Peyer's patch (tissue), 4 donors: ENCODE measurements at regions not wholly inside any gene's neighbourhood (a gene's known extent, or its start where the extent isn't known, plus 50 kb on each side); places are given as distances from the start of the nearest gene placed in this dataset.
A peak's percentile ranks its signal among the peaks of the same experiment; 100 is the strongest.

Experiments
- DNase-seq, 3 donors: peaks; one replicate each; pipeline ENCODE4 v3.0.0-alpha.2; 2017 to 2019
- H3K27ac ChIP-seq, 4 donors: fragments of 200-600 bp; sonication (generic); one replicate each; pipeline ENCODE4 v1.5.1; 2016 to 2019
- H3K27me3 ChIP-seq, 2 donors: fragments of 200-600 bp; sonication (generic); one replicate each; pipeline ENCODE4 v1.5.1; 2019
- H3K36me3 ChIP-seq, 3 donors: fragments of 200-600 bp; sonication (generic); one replicate each; pipeline ENCODE4 v1.5.1; 2016 to 2019
- H3K4me1 ChIP-seq, 4 donors: fragments of 200-600 bp; sonication (generic); one replicate each; pipeline ENCODE4 v1.5.1; 2016 to 2019
- H3K4me3 ChIP-seq, 4 donors: fragments of 200-600 bp; sonication (generic); 1 replicate in 3 of 4; 2 replicates in 1 of 4; pipeline ENCODE4 v1.5.1; 2016 to 2019; ENCODE audit warnings: mild to moderate bottlenecking in 1 of 4
- H3K9me3 ChIP-seq, 4 donors: fragments of 200-600 bp; sonication (generic); one replicate each; pipeline ENCODE4 v1.5.1; 2016 to 2019; ENCODE audit warnings: mild to moderate bottlenecking in 1 of 4
- POLR2A ChIP-seq, 2 donors: fragments of 450-650 bp; IDR thresholded peaks; one replicate each; pipeline ENCODE4 v1.5.1; 2017; ENCODE audit warnings: antibody characterized with exemption in 2 of 2, mild to moderate bottlenecking in 2 of 2, moderate library complexity in 2 of 2
- TF ChIP-seq, protein P1 (sequence below), 6 experiments: fragments of 450-650 bp in 4 of 6; fragments of 200-600 bp in 2 of 6; sonication (generic) in 1 of 6; IDR thresholded peaks; one replicate each; pipeline ENCODE4 v1.5.1; 2017 to 2019; ENCODE audit warnings: antibody characterized with exemption in 6 of 6, mild to moderate bottlenecking in 3 of 6, moderate library complexity in 1 of 6

DNA sequence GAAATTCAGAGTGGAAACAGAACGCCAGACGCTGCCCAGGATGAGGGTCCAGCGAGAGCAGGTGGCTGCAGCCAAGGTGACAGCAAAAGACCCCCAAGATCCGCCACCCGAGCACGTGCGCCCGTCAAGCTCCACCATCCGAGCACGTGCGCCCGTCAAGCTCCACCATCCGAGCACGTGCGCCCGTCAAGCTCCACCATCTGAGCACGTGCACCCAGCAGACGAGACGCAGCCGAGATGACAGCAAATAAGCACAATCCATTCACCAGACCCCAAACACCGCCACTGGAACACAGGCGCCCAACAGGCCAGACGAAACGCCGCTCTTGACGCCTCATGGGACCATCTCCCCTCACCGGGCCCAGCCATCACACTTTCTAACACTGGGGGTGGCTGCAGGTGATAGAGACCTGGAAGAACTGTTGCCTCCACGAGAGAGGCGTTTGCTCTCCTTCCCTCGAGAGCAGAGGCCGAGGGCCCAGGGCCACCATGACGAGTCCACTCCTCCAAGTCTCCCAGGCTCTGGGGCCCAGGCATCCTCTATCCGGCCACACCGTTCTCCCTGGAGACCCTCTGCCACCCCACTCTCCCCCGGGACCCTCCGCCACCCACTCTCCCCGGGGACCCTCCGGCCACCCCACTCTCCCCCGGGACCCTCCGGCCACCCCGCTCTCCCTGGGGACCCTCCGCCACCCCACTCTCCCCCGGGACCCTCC is 62.1 kb upstream of the GALNT9 start:
- TF ChIP-seq POLR2A (IDR thresholded peaks at IDR 0.05) = no peak
- TF ChIP-seq, protein P1, sequence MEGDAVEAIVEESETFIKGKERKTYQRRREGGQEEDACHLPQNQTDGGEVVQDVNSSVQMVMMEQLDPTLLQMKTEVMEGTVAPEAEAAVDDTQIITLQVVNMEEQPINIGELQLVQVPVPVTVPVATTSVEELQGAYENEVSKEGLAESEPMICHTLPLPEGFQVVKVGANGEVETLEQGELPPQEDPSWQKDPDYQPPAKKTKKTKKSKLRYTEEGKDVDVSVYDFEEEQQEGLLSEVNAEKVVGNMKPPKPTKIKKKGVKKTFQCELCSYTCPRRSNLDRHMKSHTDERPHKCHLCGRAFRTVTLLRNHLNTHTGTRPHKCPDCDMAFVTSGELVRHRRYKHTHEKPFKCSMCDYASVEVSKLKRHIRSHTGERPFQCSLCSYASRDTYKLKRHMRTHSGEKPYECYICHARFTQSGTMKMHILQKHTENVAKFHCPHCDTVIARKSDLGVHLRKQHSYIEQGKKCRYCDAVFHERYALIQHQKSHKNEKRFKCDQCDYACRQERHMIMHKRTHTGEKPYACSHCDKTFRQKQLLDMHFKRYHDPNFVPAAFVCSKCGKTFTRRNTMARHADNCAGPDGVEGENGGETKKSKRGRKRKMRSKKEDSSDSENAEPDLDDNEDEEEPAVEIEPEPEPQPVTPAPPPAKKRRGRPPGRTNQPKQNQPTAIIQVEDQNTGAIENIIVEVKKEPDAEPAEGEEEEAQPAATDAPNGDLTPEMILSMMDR (IDR thresholded peaks at IDR 0.05) = no peak
- no peak for DNase-seq
- Histone ChIP-seq H3K27ac (no peak overlapping the region), H3K4me1 (no peaks in the 10 kb centered on the region), H3K36me3 (no peaks in the 10 kb centered on the region), H3K4me3 (no peak overlapping the region), H3K9me3 (no peaks in the 10 kb centered on the region), H3K27me3 (no peaks in the 10 kb centered on the region)

DNA sequence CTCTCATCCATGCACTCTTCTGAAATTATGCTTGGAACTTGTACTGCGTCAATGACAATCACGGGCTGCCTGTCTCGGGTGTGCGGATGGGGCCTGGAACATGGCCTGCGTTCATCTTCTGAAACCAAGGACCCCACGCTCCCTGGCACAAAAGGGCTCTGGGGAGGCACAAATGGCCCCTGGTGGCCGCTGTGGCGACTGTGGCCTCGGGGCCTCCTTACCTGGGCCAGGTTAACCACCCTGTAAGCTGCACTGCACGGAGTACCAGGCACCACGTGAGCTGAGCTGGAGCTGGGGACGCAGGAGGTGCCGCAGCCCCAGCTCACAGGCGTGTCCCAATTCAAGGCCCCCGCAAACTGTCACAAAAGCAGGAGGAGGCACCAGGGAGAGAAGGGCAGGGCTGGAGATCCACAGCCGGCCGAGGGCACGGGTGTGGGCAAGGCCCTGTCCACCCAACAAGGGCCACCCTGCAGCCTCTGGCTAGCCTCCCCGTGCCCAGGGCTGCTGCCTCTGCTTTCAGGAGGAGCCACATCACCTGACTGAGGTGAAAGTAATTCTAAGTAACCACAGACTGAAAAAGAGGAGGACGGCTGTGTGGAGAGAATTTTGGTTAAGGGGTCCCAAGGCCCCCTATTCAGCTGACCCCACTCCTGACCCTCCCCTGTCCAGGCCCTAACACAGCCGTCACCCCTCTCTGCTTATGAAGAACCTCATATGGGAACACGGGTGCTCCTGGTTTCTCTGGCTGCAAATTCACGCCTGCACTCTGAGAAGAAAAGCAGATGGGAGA is 61.1 kb upstream of the GALNT9 start:
- H3K36me3 ChIP-seq = no peaks in the 10 kb centered on the region
- peak in 2 of 3 donors; percentile 28 to 37 for DNase-seq
- H3K4me3 ChIP-seq = no peak overlapping the region
- no peaks in the 10 kb centered on the region for H3K4me1 ChIP-seq
- H3K27me3 ChIP-seq = no peaks in the 10 kb centered on the region
- no peak for TF ChIP-seq POLR2A (IDR thresholded peaks at IDR 0.05)
- TF ChIP-seq, protein P1 (IDR thresholded peaks at IDR 0.05) = no peak
- no peaks in the 10 kb centered on the region for H3K9me3 ChIP-seq
- no peak overlapping the region for H3K27ac ChIP-seq

DNA sequence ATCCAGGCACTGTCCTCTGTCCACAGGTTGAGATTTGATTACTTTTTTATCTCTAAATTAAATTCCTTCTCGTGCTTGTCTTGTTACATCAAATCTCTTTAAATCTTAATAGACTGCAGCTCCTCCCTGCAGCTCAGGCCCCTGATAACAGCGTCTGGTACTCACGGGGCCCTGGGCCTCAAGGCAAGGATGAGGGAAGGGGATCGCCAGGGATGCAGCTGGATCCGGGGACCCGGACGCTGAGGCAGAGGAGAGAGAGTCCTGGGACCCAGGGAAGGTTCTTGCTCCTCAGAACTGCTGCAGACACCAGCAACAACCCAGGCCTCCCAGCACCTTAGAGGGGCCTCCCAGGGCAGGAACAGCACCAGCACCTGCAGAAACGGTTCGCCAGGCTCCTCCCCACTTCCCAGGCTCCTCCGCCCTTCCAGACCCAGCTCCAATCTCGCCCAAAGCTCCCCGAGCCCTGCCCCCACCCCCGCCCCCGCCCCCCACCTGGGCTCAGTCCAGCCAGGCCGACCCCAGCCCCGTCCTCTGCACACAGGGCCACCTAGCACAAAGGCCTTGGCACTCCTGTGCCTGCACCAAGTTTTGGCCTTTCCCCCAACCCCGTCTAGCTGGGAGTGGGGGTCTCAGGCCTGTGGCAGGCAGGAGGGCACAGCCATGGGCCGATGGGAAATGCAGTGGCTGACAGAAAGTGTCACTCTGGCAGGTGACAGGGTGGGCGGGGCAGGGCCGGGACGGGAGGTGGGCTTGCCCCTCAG is 60.3 kb upstream of the GALNT9 start:
- no peak for TF ChIP-seq POLR2A (IDR thresholded peaks at IDR 0.05)
- TF ChIP-seq, protein P1 (IDR thresholded peaks at IDR 0.05) = no peak
- Histone ChIP-seq H3K4me3 (no peak overlapping the region), H3K4me1 (no peaks in the 10 kb centered on the region), H3K36me3 (no peaks in the 10 kb centered on the region), H3K9me3 (no peaks in the 10 kb centered on the region), H3K27ac (no peak overlapping the region), H3K27me3 (no peaks in the 10 kb centered on the region)
- peak in 2 of 3 donors; percentile 34 to 35 for DNase-seq

DNA sequence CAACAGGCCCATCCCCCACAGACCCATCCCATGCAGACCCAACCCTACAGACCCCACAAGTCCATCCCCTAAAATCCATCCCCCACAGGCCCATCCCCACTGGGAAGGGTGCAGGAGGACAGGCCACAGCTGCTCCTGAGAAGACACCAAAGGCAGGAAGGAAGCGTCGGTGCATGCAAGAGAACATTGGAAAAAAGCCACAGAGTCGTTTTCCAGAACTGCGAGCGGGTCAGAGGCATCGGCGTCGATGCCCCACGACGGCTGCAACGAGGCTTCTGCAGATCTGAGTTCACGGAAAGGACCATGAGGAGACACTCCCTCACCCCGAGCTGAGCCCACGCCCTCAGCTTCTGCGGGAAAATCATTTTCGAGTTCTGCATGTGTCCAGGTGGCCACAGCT is 59.6 kb upstream of the GALNT9 start:
- Histone ChIP-seq H3K27ac (no peak overlapping the region), H3K4me3 (no peak overlapping the region), H3K27me3 (no peaks in the 10 kb centered on the region), H3K4me1 (no peaks in the 10 kb centered on the region), H3K36me3 (no peaks in the 10 kb centered on the region), H3K9me3 (no peaks in the 10 kb centered on the region)
- TF ChIP-seq POLR2A (IDR thresholded peaks at IDR 0.05) = no peak
- TF ChIP-seq, protein P1 (IDR thresholded peaks at IDR 0.05) = no peak
- peak in 1 of 3 donors; percentile 26 for DNase-seq

DNA sequence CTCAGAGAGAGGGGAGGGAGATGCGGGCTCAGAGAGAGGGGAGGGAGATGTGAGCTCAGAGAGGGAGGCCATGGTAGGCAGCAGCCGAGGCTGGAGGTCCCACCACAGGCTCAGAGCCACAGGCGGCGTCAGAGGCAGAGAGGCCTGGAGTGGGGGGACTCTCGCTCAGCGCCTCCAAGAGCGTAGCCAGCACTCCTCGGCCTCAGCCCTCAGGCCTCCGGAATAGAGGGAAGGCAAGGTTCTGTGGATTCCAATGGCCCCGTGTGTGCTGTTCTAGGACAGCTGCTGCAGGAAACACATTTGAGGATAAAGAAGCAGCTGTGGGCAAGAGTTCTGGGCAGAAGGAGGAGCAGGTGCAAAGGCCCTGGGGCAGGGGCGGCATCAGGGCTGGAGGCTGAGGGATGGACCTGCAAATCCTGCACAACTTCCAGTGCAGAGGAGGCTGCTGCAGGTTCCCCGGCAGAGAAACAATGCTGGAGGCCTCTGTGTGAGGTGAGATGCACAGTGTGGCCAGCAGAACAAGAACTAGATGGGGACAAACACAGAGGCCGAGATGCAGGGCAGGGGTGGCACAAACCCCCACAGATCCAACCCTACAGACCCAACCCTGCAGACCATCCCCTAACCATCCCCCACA is 59.1 kb upstream of the GALNT9 start:
- Histone ChIP-seq H3K9me3 (no peaks in the 10 kb centered on the region), H3K4me1 (no peaks in the 10 kb centered on the region), H3K36me3 (no peaks in the 10 kb centered on the region), H3K4me3 (no peak overlapping the region), H3K27ac (no peak overlapping the region), H3K27me3 (no peaks in the 10 kb centered on the region)
- no peak for TF ChIP-seq POLR2A (IDR thresholded peaks at IDR 0.05)
- peak in 1 of 3 donors; percentile 24 for DNase-seq
